HEK293T (cell line): ENCODE measurements at regions not wholly inside any gene's neighbourhood (a gene's known extent, or its start where the extent isn't known, plus 50 kb on each side); places are given as distances from the start of the nearest gene placed in this dataset.

Experiments used
- CTCF ChIA-PET: fragments of 350-600 bp; formaldehyde crosslinking; extraction: SDS; loops from one replicate; lab custom pipeline; 2021; ENCODE audit warnings: antibody characterized with exemption, inconsistent platforms; lab: Yijun Ruan, JAX
- POLR2A ChIA-PET: fragments of 350-600 bp; formaldehyde crosslinking; extraction: SDS; loops from one replicate; lab custom pipeline; 2020; ENCODE audit warnings: antibody characterized with exemption, inconsistent platforms; lab: Yijun Ruan, JAX
- DNase-seq: peaks from one replicate; pipeline ENCODE4 v3.0.0; 2012; ENCODE audit warnings: mixed read lengths; ENCODE audit errors: extremely low spot score
- ARNT ChIP-seq: fragments of 450-650 bp; IDR thresholded peaks from 2 replicates; pipeline ENCODE4 v1.6.1; 2017; ENCODE audit warnings: mild to moderate bottlenecking
- BHLHE40 ChIP-seq: fragments of 450-650 bp; IDR thresholded peaks from 2 replicates; pipeline ENCODE4 v1.6.1; 2016; ENCODE audit warnings: mild to moderate bottlenecking, moderate library complexity, borderline replicate concordance
- CTBP1 ChIP-seq: fragments of 450-650 bp; IDR thresholded peaks from 2 replicates; pipeline ENCODE4 v1.6.1; 2016; ENCODE audit warnings: borderline replicate concordance
- ELF4 ChIP-seq: fragments of 450-650 bp; IDR thresholded peaks from 2 replicates; pipeline ENCODE4 v1.6.1; 2017; ENCODE audit warnings: antibody characterized with exemption
- FOXA1 ChIP-seq: fragments of 450-650 bp; IDR thresholded peaks from 2 replicates; pipeline ENCODE4 v1.6.1; 2016; ENCODE audit warnings: mild to moderate bottlenecking
- FOXK2 ChIP-seq: fragments of 450-650 bp; IDR thresholded peaks from 2 replicates; pipeline ENCODE4 v1.6.1; 2016; ENCODE audit warnings: mild to moderate bottlenecking
- FOXM1 ChIP-seq: fragments of 450-650 bp; IDR thresholded peaks from 2 replicates; pipeline ENCODE4 v1.6.1; 2017; ENCODE audit warnings: mild to moderate bottlenecking, borderline replicate concordance
- HDGF ChIP-seq: fragments of 450-650 bp; IDR thresholded peaks from 2 replicates; pipeline ENCODE4 v1.6.1; 2017; ENCODE audit warnings: antibody characterized with exemption, borderline replicate concordance
- L3MBTL2 ChIP-seq: fragments of 450-650 bp; conservative IDR thresholded peaks from 2 replicates; pipeline ENCODE4 v1.6.1; 2016; ENCODE audit warnings: mild to moderate bottlenecking
- LEF1 ChIP-seq: fragments of 450-650 bp; IDR thresholded peaks from 2 replicates; pipeline ENCODE4 v1.6.1; 2017; ENCODE audit warnings: mild to moderate bottlenecking, borderline replicate concordance
- NFRKB ChIP-seq: fragments of 450-650 bp; IDR thresholded peaks from 2 replicates; pipeline ENCODE4 v1.6.1; 2016; ENCODE audit warnings: mild to moderate bottlenecking, moderate library complexity
- SP1 ChIP-seq: fragments of 450-650 bp; IDR thresholded peaks from 2 replicates; pipeline ENCODE4 v1.6.1; 2017
- SUZ12 ChIP-seq: fragments of 450-650 bp; IDR thresholded peaks from 2 replicates; pipeline ENCODE4 v1.6.1; 2016; ENCODE audit warnings: mild to moderate bottlenecking
- TARDBP ChIP-seq: fragments of 450-650 bp; IDR thresholded peaks from 2 replicates; pipeline ENCODE4 v1.6.1; 2016
- ZNF384 ChIP-seq: fragments of 450-650 bp; IDR thresholded peaks from 2 replicates; pipeline ENCODE4 v1.6.1; 2016
- TF ChIP-seq, protein P1 (sequence below): fragments of 450-650 bp; IDR thresholded peaks from 2 replicates; pipeline ENCODE4 v1.6.1; 2016

DNA sequence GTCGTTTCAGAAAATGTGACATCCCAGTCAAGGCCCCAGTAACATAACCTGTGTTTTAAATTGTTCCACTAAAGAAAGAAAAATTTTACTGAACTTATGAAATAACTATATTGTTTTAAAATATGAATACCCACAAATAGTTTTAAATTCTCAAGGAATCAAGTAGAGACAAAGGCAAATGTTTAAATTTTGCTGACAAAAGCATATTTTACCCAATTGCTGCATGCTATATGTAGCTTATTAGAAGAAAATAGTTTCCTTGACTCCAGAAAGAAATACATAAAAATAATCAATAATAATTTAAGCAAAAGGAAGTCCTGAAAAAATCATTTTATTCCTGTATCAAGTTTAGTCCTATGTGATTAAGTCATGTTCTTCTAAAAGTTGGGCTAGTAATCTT lies 481.3 kb upstream of the ADGRL3 start:
- DNase-seq = no peak
- CTCF ChIA-PET = no interaction called here
- TF ChIP-seq FOXM1 (no peak), SP1 (no peak), ARNT (no peak), ELF4 (no peak), SUZ12 (no peak), LEF1 (no peak), FOXA1 (no peak), ZNF384 (no peak), FOXK2 (no peak), TARDBP (no peak), L3MBTL2 (no peak)
- TF ChIP-seq, protein P1, sequence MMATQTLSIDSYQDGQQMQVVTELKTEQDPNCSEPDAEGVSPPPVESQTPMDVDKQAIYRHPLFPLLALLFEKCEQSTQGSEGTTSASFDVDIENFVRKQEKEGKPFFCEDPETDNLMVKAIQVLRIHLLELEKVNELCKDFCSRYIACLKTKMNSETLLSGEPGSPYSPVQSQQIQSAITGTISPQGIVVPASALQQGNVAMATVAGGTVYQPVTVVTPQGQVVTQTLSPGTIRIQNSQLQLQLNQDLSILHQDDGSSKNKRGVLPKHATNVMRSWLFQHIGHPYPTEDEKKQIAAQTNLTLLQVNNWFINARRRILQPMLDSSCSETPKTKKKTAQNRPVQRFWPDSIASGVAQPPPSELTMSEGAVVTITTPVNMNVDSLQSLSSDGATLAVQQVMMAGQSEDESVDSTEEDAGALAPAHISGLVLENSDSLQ = no peak
- POLR2A ChIA-PET = no interaction called here

DNA sequence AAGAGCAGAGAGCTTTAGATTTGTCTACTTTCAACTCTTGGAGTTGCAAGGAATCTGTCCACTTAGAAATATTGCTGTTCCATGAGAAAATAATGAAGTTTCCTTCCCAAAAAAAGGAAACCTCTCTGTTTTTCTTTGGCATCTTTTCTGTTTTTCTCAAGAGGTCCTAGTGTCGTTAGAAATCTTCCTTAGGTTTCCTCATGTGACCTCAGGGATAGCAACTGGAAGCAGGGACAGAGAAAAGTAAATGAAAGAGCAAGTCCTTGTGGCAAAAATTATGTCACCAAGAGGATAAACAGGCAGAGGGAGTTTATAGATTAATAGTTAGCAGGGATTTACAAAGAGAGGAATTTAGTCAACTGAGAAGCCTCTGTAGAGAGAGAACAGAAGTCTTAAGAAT lies 478.4 kb upstream of the ADGRL3 start:
- no peak for DNase-seq
- ChIA-PET CTCF (no interaction called here), POLR2A (no interaction called here)

DNA sequence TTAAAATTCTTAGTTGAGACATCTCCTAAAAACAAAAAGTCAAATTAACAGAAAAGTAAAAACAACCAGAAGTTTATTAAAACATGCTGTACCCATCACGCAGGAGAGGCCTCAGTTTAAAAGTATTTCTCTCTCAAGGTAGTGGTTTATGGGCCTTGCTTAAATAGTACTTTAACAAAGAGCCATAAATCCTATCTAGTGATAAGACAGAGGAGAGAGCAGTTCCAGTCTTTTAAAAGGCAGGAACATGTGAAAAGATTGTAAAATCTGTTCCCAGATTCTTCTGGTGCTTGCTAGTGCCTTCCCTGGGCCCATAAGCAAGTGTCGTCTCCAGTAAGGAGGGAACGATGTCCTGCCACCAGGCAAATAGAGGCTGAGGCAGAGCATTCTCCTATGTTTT lies 476.3 kb upstream of the ADGRL3 start:
- POLR2A ChIA-PET = no interaction called here
- CTCF ChIA-PET = no interaction called here
- TF ChIP-seq ELF4 (no peak), ARNT (no peak), LEF1 (no peak), SUZ12 (no peak), FOXA1 (no peak), CTBP1 (no peak), ZNF384 (no peak), L3MBTL2 (no peak), FOXM1 (no peak), SP1 (no peak), NFRKB (no peak), HDGF (no peak), FOXK2 (no peak), BHLHE40 (no peak)
- TF ChIP-seq, protein P1 = no peak
- DNase-seq = no peak

More for the DNA sequence above, 478.4 kb upstream of the ADGRL3 start:
- TF ChIP-seq, protein P1 = no peak
- TF ChIP-seq FOXK2 (no peak), SP1 (no peak), ARNT (no peak), LEF1 (no peak), TARDBP (no peak), ELF4 (no peak), CTBP1 (no peak), ZNF384 (no peak), FOXM1 (no peak), HDGF (no peak), NFRKB (no peak), L3MBTL2 (no peak)

DNA sequence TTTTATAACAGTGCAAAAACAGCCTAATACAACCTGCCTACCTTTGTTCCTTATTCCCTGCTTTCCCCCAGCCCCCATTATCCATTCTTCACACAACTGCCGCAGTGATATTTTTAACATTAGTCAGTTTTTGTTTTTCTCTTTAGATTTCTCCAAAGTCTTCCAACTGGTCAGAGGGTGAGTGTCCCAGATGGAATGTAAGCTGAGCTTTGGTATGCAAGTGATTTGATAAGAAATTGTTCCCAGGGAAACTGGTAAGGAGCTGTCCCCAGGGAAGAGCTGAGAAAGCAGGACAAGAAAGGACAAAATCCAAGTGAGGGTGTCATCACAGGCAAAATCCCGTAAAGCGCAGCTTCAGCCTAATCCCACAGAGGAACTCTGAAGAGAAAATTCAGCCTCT lies 475.5 kb upstream of the ADGRL3 start:
- ChIA-PET CTCF (no interaction called here), POLR2A (no interaction called here)
- DNase-seq = no peak
- TF ChIP-seq NFRKB = no peak
- TF ChIP-seq, protein P1 = no peak
- no peak for TF ChIP-seq ARNT
- TF ChIP-seq FOXM1 = no peak
- TF ChIP-seq SUZ12 = no peak
- TF ChIP-seq CTBP1 = no peak
- no peak for TF ChIP-seq TARDBP
- TF ChIP-seq FOXK2 = no peak
- no peak for TF ChIP-seq LEF1
- no peak for TF ChIP-seq ZNF384
- no peak for TF ChIP-seq SP1
- TF ChIP-seq BHLHE40 = no peak
- no peak for TF ChIP-seq FOXA1
- TF ChIP-seq L3MBTL2 = no peak
- TF ChIP-seq HDGF = no peak
- TF ChIP-seq ELF4 = no peak

DNA sequence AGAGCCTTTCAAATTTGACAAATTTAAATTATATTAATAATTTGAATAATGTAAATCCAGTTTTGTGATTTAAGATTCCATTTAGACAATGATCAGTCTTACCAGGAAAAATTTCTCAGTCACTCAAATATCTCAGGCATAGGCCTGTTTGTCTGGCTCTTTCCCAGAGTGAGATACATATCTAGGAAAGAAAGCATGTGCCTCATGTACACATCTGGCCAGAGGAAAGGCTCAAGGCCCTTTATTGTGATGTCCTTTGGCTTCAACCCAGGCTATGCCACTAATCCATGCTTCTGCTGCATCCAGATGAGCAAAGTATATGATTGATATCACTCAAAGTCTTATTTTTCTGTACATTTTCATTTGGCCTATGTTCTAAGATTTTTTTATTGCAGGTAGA lies 473.3 kb upstream of the ADGRL3 start:
- no peak for DNase-seq
- TF ChIP-seq FOXA1 (no peak), ELF4 (no peak), FOXM1 (no peak), NFRKB (no peak), SUZ12 (no peak), LEF1 (no peak), SP1 (no peak), CTBP1 (no peak), BHLHE40 (no peak), FOXK2 (no peak), TARDBP (no peak), ARNT (no peak), L3MBTL2 (no peak), HDGF (no peak), ZNF384 (no peak)
- TF ChIP-seq, protein P1 = no peak
- CTCF ChIA-PET = no interaction called here
- POLR2A ChIA-PET = no interaction called here
